ENCODE measurements at regions not wholly inside any gene's neighbourhood (a gene's known extent, or its start where the extent isn't known, plus 50 kb on each side); places are given as distances from the start of the nearest gene placed in this dataset.

GRCh38 chr18:33505798-33506197, 65.3 kb upstream of the CCDC178 start:
- TF ChIP-seq POLR2A (IDR thresholded peaks at IDR 0.05; ENCODE audit: low read length) (no peak), GATA1 (IDR thresholded peaks at IDR 0.05; ENCODE audit: low read depth, low read length) (no peak)

All from erythroblast (primary cell).